AG10803 (cell line): ENCODE measurements at regions not wholly inside any gene's neighbourhood (a gene's known extent, or its start where the extent isn't known, plus 50 kb on each side); places are given as distances from the start of the nearest gene placed in this dataset.

Source experiments
- DNase-seq: peaks from one replicate; pipeline ENCODE4 v3.0.0; 2010; ENCODE audit warnings: low read depth
- H3K4me3 ChIP-seq: 2 replicates; pipeline ENCODE4 v1.5.1; 2011; ENCODE audit warnings: mild to moderate bottlenecking, low read length, control low read depth
- TF ChIP-seq, protein P1 (sequence below): conservative IDR thresholded peaks from 2 replicates; pipeline ENCODE4 v1.5.1; 2011; ENCODE audit warnings: mild to moderate bottlenecking, low read length, control low read depth, inconsistent platforms

DNA sequence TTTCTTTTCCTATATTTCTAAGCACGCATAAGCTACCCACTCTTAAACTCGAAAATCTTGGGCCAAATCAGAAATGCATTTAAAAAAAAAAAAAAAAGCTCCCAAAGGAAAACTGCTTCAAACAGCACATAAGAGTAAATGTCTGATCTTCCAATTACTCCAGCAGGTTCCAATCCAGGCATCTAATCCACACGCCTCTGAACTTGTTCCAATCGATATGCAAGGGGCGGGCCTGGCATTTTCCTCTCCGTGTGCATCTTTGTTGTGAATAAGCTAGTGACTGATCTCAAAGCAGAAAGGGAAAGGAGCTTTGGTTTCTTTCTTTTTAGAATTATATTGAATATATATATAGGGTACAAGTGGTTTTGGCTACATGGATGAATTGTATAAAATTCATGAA lies 365.5 kb downstream of the PRDM2 start:
- no peak for DNase-seq
- TF ChIP-seq, protein P1, sequence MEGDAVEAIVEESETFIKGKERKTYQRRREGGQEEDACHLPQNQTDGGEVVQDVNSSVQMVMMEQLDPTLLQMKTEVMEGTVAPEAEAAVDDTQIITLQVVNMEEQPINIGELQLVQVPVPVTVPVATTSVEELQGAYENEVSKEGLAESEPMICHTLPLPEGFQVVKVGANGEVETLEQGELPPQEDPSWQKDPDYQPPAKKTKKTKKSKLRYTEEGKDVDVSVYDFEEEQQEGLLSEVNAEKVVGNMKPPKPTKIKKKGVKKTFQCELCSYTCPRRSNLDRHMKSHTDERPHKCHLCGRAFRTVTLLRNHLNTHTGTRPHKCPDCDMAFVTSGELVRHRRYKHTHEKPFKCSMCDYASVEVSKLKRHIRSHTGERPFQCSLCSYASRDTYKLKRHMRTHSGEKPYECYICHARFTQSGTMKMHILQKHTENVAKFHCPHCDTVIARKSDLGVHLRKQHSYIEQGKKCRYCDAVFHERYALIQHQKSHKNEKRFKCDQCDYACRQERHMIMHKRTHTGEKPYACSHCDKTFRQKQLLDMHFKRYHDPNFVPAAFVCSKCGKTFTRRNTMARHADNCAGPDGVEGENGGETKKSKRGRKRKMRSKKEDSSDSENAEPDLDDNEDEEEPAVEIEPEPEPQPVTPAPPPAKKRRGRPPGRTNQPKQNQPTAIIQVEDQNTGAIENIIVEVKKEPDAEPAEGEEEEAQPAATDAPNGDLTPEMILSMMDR: no peak
- no peak overlapping the region for H3K4me3 ChIP-seq

DNA sequence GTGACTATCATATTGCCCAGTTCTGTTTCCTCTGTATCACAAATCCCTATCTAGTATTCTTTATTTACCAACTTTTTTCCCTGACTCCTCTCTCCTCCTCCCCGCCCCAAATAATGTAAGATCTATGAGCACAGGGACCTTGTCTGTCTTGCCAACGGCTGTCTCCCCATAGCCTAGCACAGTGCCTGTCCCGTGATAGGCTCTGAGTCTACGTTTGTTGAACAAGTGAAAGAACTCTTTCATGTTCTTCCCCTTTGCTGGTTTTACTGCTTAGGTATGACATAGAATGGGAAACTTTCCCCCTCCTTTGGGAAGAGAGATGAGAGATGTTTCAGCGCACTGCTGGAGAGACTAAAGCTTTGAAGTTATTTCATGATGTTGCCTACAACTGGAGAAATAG lies 367.0 kb downstream of the PRDM2 start:
- H3K4me3 ChIP-seq: no peak overlapping the region
- no peak for DNase-seq
- TF ChIP-seq, protein P1: no peak

DNA sequence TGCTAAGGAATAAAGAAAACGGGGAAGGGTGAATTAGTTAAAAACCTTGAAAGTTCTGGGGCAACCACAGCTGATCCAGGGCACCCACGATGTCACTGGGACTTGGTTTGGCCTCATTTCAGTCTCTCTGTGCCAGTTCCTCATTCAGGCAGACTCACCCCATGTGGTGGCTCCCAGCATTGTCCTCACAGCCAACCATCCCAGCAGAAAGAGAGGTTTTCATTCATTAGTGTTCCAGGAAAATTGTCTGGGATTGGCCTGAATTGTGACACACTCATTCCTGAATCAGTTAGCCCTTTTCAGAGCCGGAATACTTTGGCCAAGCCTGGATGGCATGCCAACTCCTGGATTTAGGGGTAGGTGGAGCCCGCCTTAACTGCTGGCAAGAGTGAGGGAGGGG lies 367.7 kb downstream of the PRDM2 start:
- no peak overlapping the region for H3K4me3 ChIP-seq
- TF ChIP-seq, protein P1: no peak
- DNase-seq: no peak

DNA sequence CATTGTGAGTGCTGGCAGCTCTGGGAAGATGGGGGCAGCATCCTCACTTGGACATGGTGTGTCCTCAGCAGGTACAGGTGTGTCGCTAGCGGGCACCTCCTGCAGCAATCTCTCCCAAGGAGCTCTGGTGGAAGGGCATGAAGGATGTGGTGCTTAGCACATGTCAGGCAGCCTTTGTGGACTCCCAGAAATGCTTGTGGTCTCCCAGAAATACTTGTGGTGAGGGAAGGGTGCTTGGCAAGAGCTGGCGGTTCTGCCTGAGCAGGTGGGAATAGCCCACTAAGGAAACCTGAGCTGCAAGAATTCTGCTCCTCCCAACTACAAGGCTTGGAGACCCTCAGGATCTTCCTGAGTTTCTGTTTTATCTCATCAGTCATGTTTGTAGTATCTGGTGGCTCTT lies 371.6 kb downstream of the PRDM2 start:
- no peak overlapping the region for H3K4me3 ChIP-seq
- TF ChIP-seq, protein P1: no peak
- no peak for DNase-seq

DNA sequence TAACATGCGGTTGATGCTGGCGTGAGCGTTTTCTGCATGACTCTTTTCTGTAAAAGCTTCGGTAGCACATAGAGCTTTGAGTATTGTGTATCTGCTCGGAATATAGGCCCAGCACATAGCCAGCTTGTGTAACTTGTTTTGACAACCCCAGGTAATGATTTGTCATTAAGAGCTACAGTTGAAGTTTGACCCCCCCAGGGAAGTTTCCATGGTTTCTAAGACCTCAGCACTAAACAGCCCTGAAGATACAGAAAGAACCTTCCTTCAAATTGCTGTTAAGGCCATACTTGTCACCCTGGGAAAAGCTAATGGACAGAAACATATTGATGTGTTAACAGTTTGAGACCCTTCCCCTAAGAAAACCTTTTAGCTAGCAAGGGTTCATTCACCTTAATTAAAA lies 380.7 kb downstream of the PRDM2 start:
- no peak overlapping the region for H3K4me3 ChIP-seq
- no peak for DNase-seq
- TF ChIP-seq, protein P1: no peak

DNA sequence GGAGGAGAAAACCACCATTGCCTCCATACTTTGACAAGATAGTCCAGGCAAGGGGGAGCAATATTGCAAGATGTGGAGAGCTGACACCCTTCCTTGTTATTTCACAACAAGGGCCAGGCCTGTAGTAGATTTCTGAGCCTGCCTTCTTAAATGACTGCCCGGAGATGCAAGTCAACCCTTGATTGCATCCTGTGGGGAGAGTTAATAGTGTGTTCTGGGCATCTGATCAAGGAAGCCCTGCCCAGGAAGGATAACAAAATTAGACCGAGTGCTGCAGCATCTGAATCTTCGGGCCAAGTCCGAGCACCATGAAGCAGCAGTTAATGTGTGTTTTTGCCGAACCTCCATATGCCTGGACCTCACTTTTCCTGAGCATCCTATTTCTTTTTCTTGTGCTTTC lies 382.3 kb downstream of the PRDM2 start:
- no peak overlapping the region for H3K4me3 ChIP-seq
- DNase-seq: no peak
- TF ChIP-seq, protein P1: no peak

DNA sequence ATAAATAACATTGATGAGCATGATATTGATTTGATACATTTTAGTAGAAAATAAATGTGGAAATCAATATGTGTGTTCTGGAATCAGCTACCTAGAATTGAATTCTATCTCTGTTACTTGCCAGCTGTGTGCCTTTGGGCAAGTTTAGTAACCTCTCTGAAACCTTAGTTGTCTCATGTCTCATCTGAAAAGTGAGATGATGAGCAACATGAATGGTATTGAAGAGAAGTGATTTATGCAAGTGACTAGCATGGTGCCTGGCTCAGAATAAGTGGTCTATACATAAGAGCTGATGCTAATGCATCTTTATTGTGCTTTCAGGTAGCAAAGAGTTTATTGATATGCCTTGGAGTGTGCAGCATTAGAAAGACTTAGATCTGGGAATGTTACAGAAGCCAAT lies 383.3 kb downstream of the PRDM2 start:
- TF ChIP-seq, protein P1: no peak
- no peak overlapping the region for H3K4me3 ChIP-seq
- DNase-seq: no peak
